Caco-2 (cell line): ENCODE measurements at regions not wholly inside any gene's neighbourhood (a gene's known extent, or its start where the extent isn't known, plus 50 kb on each side); places are given as distances from the start of the nearest gene placed in this dataset.

Experiments used
- BruUV-seq: library from RNA; stranded (reverse); fragments of 400-500 nt; replicated peaks from 2 replicates; lab custom pipeline; 2021; lab: Mats Ljungman, UMichigan
- CTCF ChIA-PET: fragments of 300-600 bp; sonication (Branson Sonifier 250); formaldehyde crosslinking; loops from one replicate; lab custom pipeline; 2022; ENCODE audit warnings: antibody characterized with exemption; lab: Charles Lee
- POLR2A ChIA-PET: fragments of 300-600 bp; sonication (Branson Sonifier 250); formaldehyde crosslinking; loops from one replicate; lab custom pipeline; 2022; ENCODE audit warnings: antibody characterized with exemption; lab: Charles Lee
- DNase-seq, 2 experiments: peaks; one replicate each; pipeline versions ENCODE4 v3.0.0 to v3.0.0-alpha.2; 2020 to 2022
- H3K27me3 ChIP-seq: replicated peaks from 2 replicates; pipeline ENCODE4 v1.6.0; 2011; ENCODE audit warnings: low read length; ENCODE audit not compliant: control insufficient read depth, insufficient read depth
- H3K36me3 ChIP-seq: 2 replicates; pipeline ENCODE4 v1.5.1; 2011; ENCODE audit warnings: low read length; ENCODE audit not compliant: control insufficient read depth, insufficient read depth
- H3K4me1 ChIP-seq: fragments of 250-450 bp; sonication (Bioruptor Pico); 2 replicates; pipeline ENCODE4 v1.5.1; 2020; ENCODE audit warnings: mild to moderate bottlenecking
- H3K4me3 ChIP-seq: 2 replicates; pipeline ENCODE4 v1.5.1; 2011; ENCODE audit warnings: low read depth, mild to moderate bottlenecking, control low read depth, low read length
- H3K9me3 ChIP-seq: fragments of 250-450 bp; sonication (Bioruptor Pico); 2 replicates; pipeline ENCODE4 v1.5.1; 2020; ENCODE audit warnings: mild to moderate bottlenecking, moderate library complexity
- H3K27ac Mint-ChIP-seq: one replicate; pipeline ENCODE4 v1.8.0; 2022; ENCODE audit warnings: mixed read lengths; ENCODE audit not compliant: unreplicated experiment
- H3K27me3 Mint-ChIP-seq: one replicate; pipeline ENCODE4 v1.8.0; 2022; ENCODE audit warnings: mixed read lengths; ENCODE audit not compliant: insufficient read depth, unreplicated experiment
- H3K36me3 Mint-ChIP-seq: one replicate; pipeline ENCODE4 v1.8.0; 2022; ENCODE audit warnings: mild to moderate bottlenecking, mixed read lengths; ENCODE audit not compliant: insufficient read depth, unreplicated experiment
- H3K4me1 Mint-ChIP-seq: one replicate; pipeline ENCODE4 v1.8.0; 2022; ENCODE audit warnings: low read depth, mixed read lengths; ENCODE audit not compliant: unreplicated experiment
- H3K4me3 Mint-ChIP-seq: one replicate; pipeline ENCODE4 v1.8.0; 2022; ENCODE audit warnings: mild to moderate bottlenecking, moderate library complexity, mixed read lengths; ENCODE audit not compliant: unreplicated experiment
- H3K9me3 Mint-ChIP-seq: one replicate; pipeline ENCODE4 v1.8.0; 2022; ENCODE audit warnings: mixed read lengths; ENCODE audit not compliant: unreplicated experiment
- intact Hi-C: fragments of 100-400 bp; cut with micrococcal nuclease; formaldehyde crosslinking; loops from one replicate; pipeline ENCODE4 v1.10.0; 2022; ENCODE audit not compliant: unreplicated experiment
- TF ChIP-seq, protein P1 (sequence below), 2 experiments: fragments of 200-600 bp in 1 of 2; IDR thresholded peaks; 1 replicate in 1 of 2; 2 replicates in 1 of 2; pipeline versions ENCODE4 v1.5.1 to v1.8.0; 2011 to 2022; ENCODE audit warnings: antibody characterized with exemption in 1 of 2, control low read depth in 1 of 2, inconsistent platforms in 1 of 2, low read depth in 1 of 2, low read length in 1 of 2, mild to moderate bottlenecking in 1 of 2, moderate library complexity in 1 of 2; ENCODE audit not compliant: insufficient read depth in 1 of 2, severe bottlenecking in 1 of 2, unreplicated experiment in 1 of 2

DNA sequence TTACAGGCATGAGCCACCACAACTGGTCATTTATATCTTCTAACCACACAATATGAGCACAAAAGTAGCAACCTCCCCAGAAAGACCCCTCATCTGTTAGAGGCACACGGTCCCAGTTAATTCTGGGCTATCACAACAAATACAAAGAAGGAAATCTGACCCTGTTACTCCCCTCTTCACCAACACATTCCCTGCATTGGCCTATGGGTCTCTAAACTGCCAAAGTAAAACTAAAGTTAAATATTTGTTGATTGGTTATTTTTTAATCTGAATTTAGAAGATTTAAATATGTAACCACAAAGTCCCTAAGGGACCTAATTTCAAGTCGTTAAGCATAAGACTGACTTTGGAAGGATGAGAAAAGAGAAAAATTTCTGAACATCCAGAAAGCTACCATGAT lies 496.7 kb upstream of the NMUR2 start:
- Histone ChIP-seq H3K36me3 (no peaks in the 10 kb centered on the region), H3K27me3 (no peaks in the 10 kb centered on the region), H3K4me3 (no peak overlapping the region), H3K9me3 (no peaks in the 10 kb centered on the region), H3K4me1 (no peaks in the 10 kb centered on the region)
- no peak overlapping the region for H3K27ac Mint-ChIP-seq
- H3K9me3 Mint-ChIP-seq = no peaks in the 10 kb centered on the region
- no peak for DNase-seq
- peaks cover 3% of the 10 kb centered on the region for H3K27me3 Mint-ChIP-seq
- no peaks in the 10 kb centered on the region for H3K4me1 Mint-ChIP-seq
- no peaks in the 10 kb centered on the region for H3K36me3 Mint-ChIP-seq
- BruUV-seq = no TSS peak
- ChIA-PET POLR2A (no interaction called here), CTCF (no interaction called here)
- H3K4me3 Mint-ChIP-seq = no peak overlapping the region
- intact Hi-C loops = no loop called here
- TF ChIP-seq, protein P1, sequence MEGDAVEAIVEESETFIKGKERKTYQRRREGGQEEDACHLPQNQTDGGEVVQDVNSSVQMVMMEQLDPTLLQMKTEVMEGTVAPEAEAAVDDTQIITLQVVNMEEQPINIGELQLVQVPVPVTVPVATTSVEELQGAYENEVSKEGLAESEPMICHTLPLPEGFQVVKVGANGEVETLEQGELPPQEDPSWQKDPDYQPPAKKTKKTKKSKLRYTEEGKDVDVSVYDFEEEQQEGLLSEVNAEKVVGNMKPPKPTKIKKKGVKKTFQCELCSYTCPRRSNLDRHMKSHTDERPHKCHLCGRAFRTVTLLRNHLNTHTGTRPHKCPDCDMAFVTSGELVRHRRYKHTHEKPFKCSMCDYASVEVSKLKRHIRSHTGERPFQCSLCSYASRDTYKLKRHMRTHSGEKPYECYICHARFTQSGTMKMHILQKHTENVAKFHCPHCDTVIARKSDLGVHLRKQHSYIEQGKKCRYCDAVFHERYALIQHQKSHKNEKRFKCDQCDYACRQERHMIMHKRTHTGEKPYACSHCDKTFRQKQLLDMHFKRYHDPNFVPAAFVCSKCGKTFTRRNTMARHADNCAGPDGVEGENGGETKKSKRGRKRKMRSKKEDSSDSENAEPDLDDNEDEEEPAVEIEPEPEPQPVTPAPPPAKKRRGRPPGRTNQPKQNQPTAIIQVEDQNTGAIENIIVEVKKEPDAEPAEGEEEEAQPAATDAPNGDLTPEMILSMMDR (IDR thresholded peaks at IDR 0.05; ENCODE audit: insufficient read depth in 1 of 2, low read depth in 1 of 2, low read length in 1 of 2, severe bottlenecking in 1 of 2, unreplicated experiment in 1 of 2) = no peak

DNA sequence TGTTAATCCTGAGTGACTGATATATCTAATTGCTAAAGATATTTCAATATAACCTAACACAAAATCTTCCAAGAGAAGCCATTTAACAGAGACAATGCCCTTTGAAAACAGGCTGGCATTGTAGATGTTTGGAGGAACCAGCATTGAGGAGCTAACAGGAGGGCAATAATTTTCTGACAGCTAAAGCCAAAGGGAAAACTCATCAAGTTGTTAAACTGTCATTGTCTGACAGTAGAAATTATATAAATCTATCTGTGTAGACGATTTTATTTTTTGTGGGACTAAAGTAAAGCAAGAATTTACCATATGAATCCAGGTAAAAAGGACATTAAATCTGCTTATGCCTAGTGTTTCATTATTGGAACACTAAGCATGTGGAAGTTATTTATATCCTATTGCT lies 500.2 kb upstream of the NMUR2 start:
- Histone ChIP-seq H3K4me3 (no peak overlapping the region), H3K36me3 (no peaks in the 10 kb centered on the region), H3K27me3 (no peaks in the 10 kb centered on the region), H3K9me3 (no peaks in the 10 kb centered on the region), H3K4me1 (no peaks in the 10 kb centered on the region)
- DNase-seq = no peak
- no peaks in the 10 kb centered on the region for H3K9me3 Mint-ChIP-seq
- H3K27me3 Mint-ChIP-seq = no peaks in the 10 kb centered on the region
- TF ChIP-seq, protein P1 (IDR thresholded peaks at IDR 0.05; ENCODE audit: insufficient read depth in 1 of 2, low read depth in 1 of 2, low read length in 1 of 2, severe bottlenecking in 1 of 2, unreplicated experiment in 1 of 2) = no peak
- CTCF ChIA-PET = no interaction called here
- no peak overlapping the region for H3K4me3 Mint-ChIP-seq
- POLR2A ChIA-PET = no interaction called here
- intact Hi-C loops = no loop called here
- no peak overlapping the region for H3K27ac Mint-ChIP-seq
- no peaks in the 10 kb centered on the region for H3K36me3 Mint-ChIP-seq
- no peaks in the 10 kb centered on the region for H3K4me1 Mint-ChIP-seq
- no TSS peak for BruUV-seq

- Histone ChIP-seq H3K4me3 (no peak overlapping the region), H3K9me3 (no peaks in the 10 kb centered on the region), H3K4me1 (no peaks in the 10 kb centered on the region), H3K36me3 (no peaks in the 10 kb centered on the region), H3K27me3 (no peaks in the 10 kb centered on the region)
- H3K27ac Mint-ChIP-seq = no peak overlapping the region
- POLR2A ChIA-PET = no interaction called here
- no peaks in the 10 kb centered on the region for H3K4me1 Mint-ChIP-seq
- no TSS peak for BruUV-seq
- TF ChIP-seq, protein P1 (IDR thresholded peaks at IDR 0.05; ENCODE audit: insufficient read depth in 1 of 2, low read depth in 1 of 2, low read length in 1 of 2, severe bottlenecking in 1 of 2, unreplicated experiment in 1 of 2) = no peak
- H3K36me3 Mint-ChIP-seq = no peaks in the 10 kb centered on the region
- CTCF ChIA-PET = no interaction called here
- H3K4me3 Mint-ChIP-seq = no peak overlapping the region
- H3K9me3 Mint-ChIP-seq = no peaks in the 10 kb centered on the region
- DNase-seq = no peak
- intact Hi-C loops = no loop called here
- H3K27me3 Mint-ChIP-seq = no peaks in the 10 kb centered on the region
These were observed 502.6 kb upstream of the NMUR2 start for GRCh38 chr5:152907488-152908245.
